ENCODE measurements at regions not wholly inside any gene's neighbourhood (a gene's known extent, or its start where the extent isn't known, plus 50 kb on each side); places are given as distances from the start of the nearest gene placed in this dataset.

- TF ChIP-seq CTCF (IDR thresholded peaks at IDR 0.05; ENCODE audit: low read depth, low read length, poor library complexity, severe bottlenecking) (no peak), EZH2phosphoT487 (IDR thresholded peaks at IDR 0.05; ENCODE audit: borderline replicate concordance, low read length) (no peak)
Observed at GRCh38 chr4:123462007-123462406, 65.4 kb downstream of the SPRY1 start.

Measured in DOHH2 (cell line).